GM23338 (cell line): ENCODE measurements at regions not wholly inside any gene's neighbourhood (a gene's known extent, or its start where the extent isn't known, plus 50 kb on each side); places are given as distances from the start of the nearest gene placed in this dataset.
A peak's percentile ranks its signal among the peaks of the same experiment; 100 is the strongest.

Experiments used
- ATAC-seq: fragments of 200-7000 bp; cut with Tn5 transposase; 3 replicates; pipeline ENCODE4 v1.9.1; 2020
- DNase-seq: peaks from one replicate; pipeline ENCODE4 v3.0.0-alpha.2; 2015; ENCODE audit warnings: low spot score
- H2AFZ ChIP-seq: fragments of 200-600 bp; sonication (generic); 2 replicates; pipeline ENCODE4 v1.8.0; 2016; ENCODE audit warnings: antibody characterized with exemption, mild to moderate bottlenecking, moderate library complexity
- H3F3A ChIP-seq: fragments of 200-600 bp; sonication (generic); replicated peaks from 2 replicates; pipeline ENCODE4 v1.8.0; 2017; ENCODE audit warnings: antibody characterized with exemption, mixed run types, low read depth
- H3K27ac ChIP-seq: fragments of 200-600 bp; sonication (generic); 2 replicates; pipeline ENCODE4 v1.6.1; 2016; ENCODE audit warnings: low read depth
- H3K27me3 ChIP-seq: fragments of 200-600 bp; sonication (generic); 2 replicates; pipeline ENCODE4 v1.8.0; 2016; ENCODE audit warnings: mild to moderate bottlenecking, mixed run types, moderate library complexity; ENCODE audit not compliant: insufficient read depth
- H3K36me3 ChIP-seq: fragments of 200-600 bp; sonication (generic); 2 replicates; pipeline ENCODE4 v1.8.0; 2016; ENCODE audit warnings: mild to moderate bottlenecking; ENCODE audit not compliant: insufficient read depth
- H3K4me1 ChIP-seq: fragments of 200-600 bp; sonication (generic); 2 replicates; pipeline ENCODE4 v1.8.0; 2016; ENCODE audit warnings: mild to moderate bottlenecking, moderate library complexity; ENCODE audit not compliant: insufficient read depth
- H3K4me2 ChIP-seq: fragments of 200-600 bp; sonication (generic); 2 replicates; pipeline ENCODE4 v1.7.1; 2017; ENCODE audit warnings: mixed run types
- H3K4me3 ChIP-seq: fragments of 200-600 bp; sonication (generic); 2 replicates; pipeline ENCODE4 v1.6.1; 2016; ENCODE audit warnings: mixed run types
- H3K79me2 ChIP-seq: fragments of 200-600 bp; sonication (generic); replicated peaks from 2 replicates; pipeline ENCODE4 v1.8.0; 2017; ENCODE audit warnings: mild to moderate bottlenecking; ENCODE audit not compliant: insufficient read depth
- H3K9me2 ChIP-seq: fragments of 200-600 bp; sonication (generic); 2 replicates; pipeline ENCODE4 v1.8.0; 2017; ENCODE audit not compliant: insufficient read depth
- H4K20me1 ChIP-seq: fragments of 200-600 bp; sonication (generic); replicated peaks from 2 replicates; pipeline ENCODE4 v1.8.0; 2017; ENCODE audit warnings: mild to moderate bottlenecking; ENCODE audit not compliant: insufficient read depth
- H3K27ac Mint-ChIP-seq: 2 replicates; pipeline ENCODE4 v1.8.0; 2020; ENCODE audit warnings: inconsistent platforms, mild to moderate bottlenecking, moderate library complexity, mixed read lengths
- H3K27me3 Mint-ChIP-seq: 3 replicates; pipeline ENCODE4 v1.8.0; 2022; ENCODE audit warnings: low read depth, mild to moderate bottlenecking, moderate library complexity, mixed read lengths, inconsistent platforms; ENCODE audit not compliant: insufficient read depth, poor library complexity
- H3K36me3 Mint-ChIP-seq: 3 replicates; pipeline ENCODE4 v1.8.0; 2021; ENCODE audit warnings: low read depth, mild to moderate bottlenecking, inconsistent platforms, moderate library complexity, mixed read lengths
- H3K4me1 Mint-ChIP-seq: 3 replicates; pipeline ENCODE4 v1.8.0; 2020; ENCODE audit warnings: mild to moderate bottlenecking, inconsistent platforms, mixed read lengths
- H3K4me3 Mint-ChIP-seq: 3 replicates; pipeline ENCODE4 v1.8.0; 2021; ENCODE audit warnings: moderate library complexity, mild to moderate bottlenecking, inconsistent platforms, mixed read lengths
- H3K9me3 Mint-ChIP-seq: 3 replicates; pipeline ENCODE4 v1.8.0; 2020; ENCODE audit warnings: moderate library complexity, mild to moderate bottlenecking, inconsistent platforms, mixed read lengths
- EZH2 ChIP-seq: fragments of 200-600 bp; sonication (generic); IDR thresholded peaks from one replicate; pipeline ENCODE4 v1.8.0; 2017; ENCODE audit warnings: antibody characterized with exemption, mild to moderate bottlenecking, low read depth; ENCODE audit not compliant: unreplicated experiment
- EZH2phosphoT487 ChIP-seq: fragments of 200-600 bp; sonication (generic); IDR thresholded peaks from one replicate; pipeline ENCODE4 v1.8.1; 2018; ENCODE audit warnings: antibody characterized with exemption; ENCODE audit not compliant: unreplicated experiment
- JUNB ChIP-seq: IDR thresholded peaks from one replicate; pipeline ENCODE4 v1.6.1; 2016; ENCODE audit warnings: antibody characterized with exemption; ENCODE audit not compliant: unreplicated experiment
- NANOG ChIP-seq: IDR thresholded peaks from 2 replicates; pipeline ENCODE4 v1.6.1; 2016; ENCODE audit warnings: antibody characterized with exemption, borderline replicate concordance
- POLR2AphosphoS5 ChIP-seq: IDR thresholded peaks from 2 replicates; pipeline ENCODE4 v1.6.1; 2016; ENCODE audit warnings: antibody characterized with exemption, low read depth
- STAT1 ChIP-seq: IDR thresholded peaks from one replicate; pipeline ENCODE4 v1.6.1; 2016; ENCODE audit warnings: antibody characterized with exemption; ENCODE audit not compliant: unreplicated experiment
- ZNF114 ChIP-seq: fragments of 250-450 bp; sonication (Bioruptor Pico); IDR thresholded peaks from 2 replicates; pipeline ENCODE4 v1.5.0; 2020; ENCODE audit warnings: mild to moderate bottlenecking, moderate library complexity
- ZNF331 ChIP-seq: fragments of 250-450 bp; sonication (Bioruptor Pico); IDR thresholded peaks from 2 replicates; pipeline ENCODE4 v1.5.0; 2020; ENCODE audit warnings: low read depth, mild to moderate bottlenecking, moderate library complexity
- TF ChIP-seq, protein P1 (sequence below): fragments of 250-450 bp; sonication (Bioruptor Pico); IDR thresholded peaks from 2 replicates; pipeline ENCODE4 v1.5.0; 2020; ENCODE audit warnings: mild to moderate bottlenecking, moderate library complexity
- TF ChIP-seq, protein P2 (sequence below): IDR thresholded peaks from 2 replicates; pipeline ENCODE4 v1.6.1; 2016; ENCODE audit warnings: antibody characterized with exemption
- TF ChIP-seq, protein P3 (sequence below), 2 experiments: fragments of 200-600 bp in 1 of 2; sonication (generic) in 1 of 2; conservative IDR thresholded peaks; 2 replicates each; pipeline versions ENCODE4 v1.5.1 to v1.6.1; 2016 to 2017; ENCODE audit warnings: antibody characterized with exemption in 2 of 2, low read depth in 2 of 2, mild to moderate bottlenecking in 2 of 2, moderate library complexity in 1 of 2
- TF ChIP-seq, protein P4 (sequence below): IDR thresholded peaks from one replicate; pipeline ENCODE4 v1.6.1; 2018; ENCODE audit warnings: antibody characterized with exemption; ENCODE audit not compliant: unreplicated experiment

DNA sequence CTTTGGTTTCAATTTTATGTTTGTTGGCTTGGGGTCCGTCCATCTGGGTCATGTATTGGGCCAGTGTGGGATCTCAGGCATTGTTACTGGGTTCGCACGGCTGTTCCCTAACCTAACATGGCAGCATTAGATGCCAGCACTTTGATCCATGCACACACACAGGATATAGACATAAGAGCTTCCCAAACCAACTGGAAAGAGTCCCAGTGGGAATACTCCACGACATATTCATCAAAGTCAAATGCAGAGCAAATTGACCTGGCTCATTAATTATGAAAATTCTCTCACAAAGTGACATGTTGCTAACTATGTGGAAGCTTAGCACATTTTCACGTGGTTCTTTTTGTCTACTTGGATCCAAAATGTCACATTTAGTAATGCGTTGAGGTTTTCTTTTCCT, 130.4 kb downstream of the SETD4 start (continued):
- TF ChIP-seq, protein P1, sequence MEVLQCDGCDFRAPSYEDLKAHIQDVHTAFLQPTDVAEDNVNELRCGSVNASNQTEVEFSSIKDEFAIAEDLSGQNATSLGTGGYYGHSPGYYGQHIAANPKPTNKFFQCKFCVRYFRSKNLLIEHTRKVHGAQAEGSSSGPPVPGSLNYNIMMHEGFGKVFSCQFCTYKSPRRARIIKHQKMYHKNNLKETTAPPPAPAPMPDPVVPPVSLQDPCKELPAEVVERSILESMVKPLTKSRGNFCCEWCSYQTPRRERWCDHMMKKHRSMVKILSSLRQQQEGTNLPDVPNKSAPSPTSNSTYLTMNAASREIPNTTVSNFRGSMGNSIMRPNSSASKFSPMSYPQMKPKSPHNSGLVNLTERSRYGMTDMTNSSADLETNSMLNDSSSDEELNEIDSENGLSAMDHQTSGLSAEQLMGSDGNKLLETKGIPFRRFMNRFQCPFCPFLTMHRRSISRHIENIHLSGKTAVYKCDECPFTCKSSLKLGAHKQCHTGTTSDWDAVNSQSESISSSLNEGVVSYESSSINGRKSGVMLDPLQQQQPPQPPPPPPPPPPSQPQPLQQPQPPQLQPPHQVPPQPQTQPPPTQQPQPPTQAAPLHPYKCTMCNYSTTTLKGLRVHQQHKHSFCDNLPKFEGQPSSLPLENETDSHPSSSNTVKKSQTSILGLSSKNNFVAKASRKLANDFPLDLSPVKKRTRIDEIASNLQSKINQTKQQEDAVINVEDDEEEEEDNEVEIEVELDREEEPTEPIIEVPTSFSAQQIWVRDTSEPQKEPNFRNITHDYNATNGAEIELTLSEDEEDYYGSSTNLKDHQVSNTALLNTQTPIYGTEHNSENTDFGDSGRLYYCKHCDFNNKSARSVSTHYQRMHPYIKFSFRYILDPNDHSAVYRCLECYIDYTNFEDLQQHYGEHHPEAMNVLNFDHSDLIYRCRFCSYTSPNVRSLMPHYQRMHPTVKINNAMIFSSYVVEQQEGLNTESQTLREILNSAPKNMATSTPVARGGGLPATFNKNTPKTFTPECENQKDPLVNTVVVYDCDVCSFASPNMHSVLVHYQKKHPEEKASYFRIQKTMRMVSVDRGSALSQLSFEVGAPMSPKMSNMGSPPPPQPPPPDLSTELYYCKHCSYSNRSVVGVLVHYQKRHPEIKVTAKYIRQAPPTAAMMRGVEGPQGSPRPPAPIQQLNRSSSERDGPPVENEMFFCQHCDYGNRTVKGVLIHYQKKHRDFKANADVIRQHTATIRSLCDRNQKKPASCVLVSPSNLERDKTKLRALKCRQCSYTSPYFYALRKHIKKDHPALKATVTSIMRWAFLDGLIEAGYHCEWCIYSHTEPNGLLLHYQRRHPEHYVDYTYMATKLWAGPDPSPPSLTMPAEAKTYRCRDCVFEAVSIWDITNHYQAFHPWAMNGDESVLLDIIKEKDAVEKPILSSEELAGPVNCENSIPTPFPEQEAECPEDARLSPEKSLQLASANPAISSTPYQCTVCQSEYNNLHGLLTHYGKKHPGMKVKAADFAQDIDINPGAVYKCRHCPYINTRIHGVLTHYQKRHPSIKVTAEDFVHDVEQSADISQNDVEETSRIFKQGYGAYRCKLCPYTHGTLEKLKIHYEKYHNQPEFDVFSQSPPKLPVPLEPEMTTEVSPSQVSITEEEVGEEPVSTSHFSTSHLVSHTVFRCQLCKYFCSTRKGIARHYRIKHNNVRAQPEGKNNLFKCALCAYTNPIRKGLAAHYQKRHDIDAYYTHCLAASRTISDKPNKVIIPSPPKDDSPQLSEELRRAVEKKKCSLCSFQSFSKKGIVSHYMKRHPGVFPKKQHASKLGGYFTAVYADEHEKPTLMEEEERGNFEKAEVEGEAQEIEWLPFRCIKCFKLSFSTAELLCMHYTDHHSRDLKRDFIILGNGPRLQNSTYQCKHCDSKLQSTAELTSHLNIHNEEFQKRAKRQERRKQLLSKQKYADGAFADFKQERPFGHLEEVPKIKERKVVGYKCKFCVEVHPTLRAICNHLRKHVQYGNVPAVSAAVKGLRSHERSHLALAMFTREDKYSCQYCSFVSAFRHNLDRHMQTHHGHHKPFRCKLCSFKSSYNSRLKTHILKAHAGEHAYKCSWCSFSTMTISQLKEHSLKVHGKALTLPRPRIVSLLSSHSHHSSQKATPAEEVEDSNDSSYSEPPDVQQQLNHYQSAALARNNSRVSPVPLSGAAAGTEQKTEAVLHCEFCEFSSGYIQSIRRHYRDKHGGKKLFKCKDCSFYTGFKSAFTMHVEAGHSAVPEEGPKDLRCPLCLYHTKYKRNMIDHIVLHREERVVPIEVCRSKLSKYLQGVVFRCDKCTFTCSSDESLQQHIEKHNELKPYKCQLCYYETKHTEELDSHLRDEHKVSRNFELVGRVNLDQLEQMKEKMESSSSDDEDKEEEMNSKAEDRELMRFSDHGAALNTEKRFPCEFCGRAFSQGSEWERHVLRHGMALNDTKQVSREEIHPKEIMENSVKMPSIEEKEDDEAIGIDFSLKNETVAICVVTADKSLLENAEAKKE (CRISPR knock-in tag), result no peak
- TF ChIP-seq, protein P2, sequence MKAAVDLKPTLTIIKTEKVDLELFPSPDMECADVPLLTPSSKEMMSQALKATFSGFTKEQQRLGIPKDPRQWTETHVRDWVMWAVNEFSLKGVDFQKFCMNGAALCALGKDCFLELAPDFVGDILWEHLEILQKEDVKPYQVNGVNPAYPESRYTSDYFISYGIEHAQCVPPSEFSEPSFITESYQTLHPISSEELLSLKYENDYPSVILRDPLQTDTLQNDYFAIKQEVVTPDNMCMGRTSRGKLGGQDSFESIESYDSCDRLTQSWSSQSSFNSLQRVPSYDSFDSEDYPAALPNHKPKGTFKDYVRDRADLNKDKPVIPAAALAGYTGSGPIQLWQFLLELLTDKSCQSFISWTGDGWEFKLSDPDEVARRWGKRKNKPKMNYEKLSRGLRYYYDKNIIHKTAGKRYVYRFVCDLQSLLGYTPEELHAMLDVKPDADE, result no peak
- TF ChIP-seq JUNB (no peak), ZNF114 (CRISPR knock-in tag) (no peak), ZNF331 (no peak), EZH2 (no peak)

DNA sequence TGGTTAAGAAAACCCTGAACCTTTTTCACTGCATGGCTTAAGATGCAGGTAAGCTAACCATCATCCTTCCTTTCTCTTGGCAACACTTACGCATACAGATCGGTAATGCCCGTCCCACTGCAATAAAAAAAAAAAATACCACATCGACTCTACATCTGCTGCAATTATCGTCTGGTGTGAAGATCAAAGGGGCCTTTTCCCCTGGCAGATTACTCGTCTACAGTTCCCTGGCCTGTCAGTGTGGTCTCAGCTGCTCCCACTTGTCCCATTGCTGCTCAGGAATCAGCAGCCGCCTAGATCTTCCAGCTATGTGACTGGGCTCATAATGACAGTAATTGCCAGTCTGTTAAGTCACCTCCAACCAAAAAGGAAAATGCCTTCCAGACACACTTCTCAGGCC, 133.1 kb downstream of the SETD4 start:
- Histone ChIP-seq H3K36me3 (no peaks in the 10 kb centered on the region), H3K4me1 (no peaks in the 10 kb centered on the region), H3K9me2 (peaks cover 3% of the 10 kb centered on the region; the same call in 1 of the 2 replicates), H4K20me1 (no peaks in the 10 kb centered on the region; the same call in 1 of the 2 replicates), H3K4me2 (no peak overlapping the region), H3F3A (no peaks in the 10 kb centered on the region), H3K79me2 (no peaks in the 10 kb centered on the region), H3K27ac (no peak overlapping the region), H2AFZ (0 out of 2 replicates have a peak overlapping the region, but pooled peaks have one; percentile 32), H3K27me3 (no peaks in the 10 kb centered on the region), H3K4me3 (no peak overlapping the region)
- ATAC-seq, result no peak
- no peak for DNase-seq
- no peak overlapping the region for H3K4me3 Mint-ChIP-seq
- H3K27me3 Mint-ChIP-seq, result no peaks in the 10 kb centered on the region
- H3K36me3 Mint-ChIP-seq, result no peaks in the 10 kb centered on the region
- H3K4me1 Mint-ChIP-seq, result no peaks in the 10 kb centered on the region
- no peak overlapping the region for H3K27ac Mint-ChIP-seq
- H3K9me3 Mint-ChIP-seq, result no peaks in the 10 kb centered on the region
- TF ChIP-seq, protein P3, sequence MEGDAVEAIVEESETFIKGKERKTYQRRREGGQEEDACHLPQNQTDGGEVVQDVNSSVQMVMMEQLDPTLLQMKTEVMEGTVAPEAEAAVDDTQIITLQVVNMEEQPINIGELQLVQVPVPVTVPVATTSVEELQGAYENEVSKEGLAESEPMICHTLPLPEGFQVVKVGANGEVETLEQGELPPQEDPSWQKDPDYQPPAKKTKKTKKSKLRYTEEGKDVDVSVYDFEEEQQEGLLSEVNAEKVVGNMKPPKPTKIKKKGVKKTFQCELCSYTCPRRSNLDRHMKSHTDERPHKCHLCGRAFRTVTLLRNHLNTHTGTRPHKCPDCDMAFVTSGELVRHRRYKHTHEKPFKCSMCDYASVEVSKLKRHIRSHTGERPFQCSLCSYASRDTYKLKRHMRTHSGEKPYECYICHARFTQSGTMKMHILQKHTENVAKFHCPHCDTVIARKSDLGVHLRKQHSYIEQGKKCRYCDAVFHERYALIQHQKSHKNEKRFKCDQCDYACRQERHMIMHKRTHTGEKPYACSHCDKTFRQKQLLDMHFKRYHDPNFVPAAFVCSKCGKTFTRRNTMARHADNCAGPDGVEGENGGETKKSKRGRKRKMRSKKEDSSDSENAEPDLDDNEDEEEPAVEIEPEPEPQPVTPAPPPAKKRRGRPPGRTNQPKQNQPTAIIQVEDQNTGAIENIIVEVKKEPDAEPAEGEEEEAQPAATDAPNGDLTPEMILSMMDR (conservative IDR thresholded peaks at IDR 0.05; ENCODE audit: low read depth in 2 of 2), result no peak
- TF ChIP-seq STAT1 (no peak), JUNB (no peak), EZH2 (no peak), POLR2AphosphoS5 (no peak), NANOG (no peak), EZH2phosphoT487 (no peak), ZNF331 (no peak)
- TF ChIP-seq, protein P2, result no peak
- TF ChIP-seq, protein P4, sequence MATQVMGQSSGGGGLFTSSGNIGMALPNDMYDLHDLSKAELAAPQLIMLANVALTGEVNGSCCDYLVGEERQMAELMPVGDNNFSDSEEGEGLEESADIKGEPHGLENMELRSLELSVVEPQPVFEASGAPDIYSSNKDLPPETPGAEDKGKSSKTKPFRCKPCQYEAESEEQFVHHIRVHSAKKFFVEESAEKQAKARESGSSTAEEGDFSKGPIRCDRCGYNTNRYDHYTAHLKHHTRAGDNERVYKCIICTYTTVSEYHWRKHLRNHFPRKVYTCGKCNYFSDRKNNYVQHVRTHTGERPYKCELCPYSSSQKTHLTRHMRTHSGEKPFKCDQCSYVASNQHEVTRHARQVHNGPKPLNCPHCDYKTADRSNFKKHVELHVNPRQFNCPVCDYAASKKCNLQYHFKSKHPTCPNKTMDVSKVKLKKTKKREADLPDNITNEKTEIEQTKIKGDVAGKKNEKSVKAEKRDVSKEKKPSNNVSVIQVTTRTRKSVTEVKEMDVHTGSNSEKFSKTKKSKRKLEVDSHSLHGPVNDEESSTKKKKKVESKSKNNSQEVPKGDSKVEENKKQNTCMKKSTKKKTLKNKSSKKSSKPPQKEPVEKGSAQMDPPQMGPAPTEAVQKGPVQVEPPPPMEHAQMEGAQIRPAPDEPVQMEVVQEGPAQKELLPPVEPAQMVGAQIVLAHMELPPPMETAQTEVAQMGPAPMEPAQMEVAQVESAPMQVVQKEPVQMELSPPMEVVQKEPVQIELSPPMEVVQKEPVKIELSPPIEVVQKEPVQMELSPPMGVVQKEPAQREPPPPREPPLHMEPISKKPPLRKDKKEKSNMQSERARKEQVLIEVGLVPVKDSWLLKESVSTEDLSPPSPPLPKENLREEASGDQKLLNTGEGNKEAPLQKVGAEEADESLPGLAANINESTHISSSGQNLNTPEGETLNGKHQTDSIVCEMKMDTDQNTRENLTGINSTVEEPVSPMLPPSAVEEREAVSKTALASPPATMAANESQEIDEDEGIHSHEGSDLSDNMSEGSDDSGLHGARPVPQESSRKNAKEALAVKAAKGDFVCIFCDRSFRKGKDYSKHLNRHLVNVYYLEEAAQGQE, result no peak
